GM12878 (cell line): ENCODE measurements at regions not wholly inside any gene's neighbourhood (a gene's known extent, or its start where the extent isn't known, plus 50 kb on each side); places are given as distances from the start of the nearest gene placed in this dataset.

Source experiments
- ATAC-seq: fragments of 200-7000 bp; cut with Tn5 transposase; 3 replicates; pipeline ENCODE4 v1.9.1; 2020; ENCODE audit warnings: mild to moderate bottlenecking, moderate library complexity
- BruUV-seq: library from RNA; stranded (reverse); fragments of 400-500 nt; replicated peaks from 2 replicates; lab custom pipeline; 2021; lab: Mats Ljungman, UMichigan
- CTCF ChIA-PET: fragments of 300-600 bp; sonication (Branson Sonifier 250); formaldehyde crosslinking; extraction: SDS; loops from one replicate; lab custom pipeline; 2021; ENCODE audit warnings: inconsistent platforms; lab: Yijun Ruan, JAX
- POLR2A ChIA-PET: fragments of 350-600 bp; formaldehyde crosslinking; extraction: SDS; loops from one replicate; lab custom pipeline; 2021; ENCODE audit warnings: inconsistent platforms; lab: Charles Lee
- RAD21 ChIA-PET: fragments of 300-600 bp; sonication (Branson Sonifier 250); formaldehyde crosslinking; loops from one replicate; lab custom pipeline; 2023; ENCODE audit warnings: antibody characterized with exemption; ENCODE audit not compliant: unreplicated experiment; lab: Charles Lee
- SMC1A ChIA-PET: fragments of 300-600 bp; sonication (Branson Sonifier 250); formaldehyde crosslinking; loops from one replicate; lab custom pipeline; 2023; ENCODE audit not compliant: unreplicated experiment, uncharacterized antibody; lab: Charles Lee
- DNase-seq: peaks from one replicate; pipeline ENCODE4 v3.0.0-alpha.2; 2011; ENCODE audit warnings: low read depth, low spot score
- FAIRE-seq: peaks from 3 replicates; lab custom pipeline; 2011; peaks lifted over from hg19 to GRCh38; lab: Jason Lieb, UNC
- H2AFZ ChIP-seq: 2 replicates; pipeline ENCODE4 v1.6.0; 2011; ENCODE audit warnings: low read depth, low read length, control low read depth; ENCODE audit not compliant: control insufficient read depth
- H3K27ac ChIP-seq: 2 replicates; pipeline ENCODE4 v1.5.1; 2011; ENCODE audit warnings: control low read depth; ENCODE audit not compliant: control insufficient read depth, insufficient read depth
- H3K27me3 ChIP-seq, 2 experiments: replicated peaks in 1 of 2; 2 replicates each; pipeline versions ENCODE4 v1.6.0 to v1.6.1; 2011; ENCODE audit warnings: low read length in 1 of 2; ENCODE audit not compliant: control insufficient read depth in 2 of 2, insufficient read depth in 2 of 2
- H3K36me3 ChIP-seq, 2 experiments: 2 replicates each; pipeline ENCODE4 v1.5.1; 2011; ENCODE audit warnings: low read length in 1 of 2; ENCODE audit not compliant: control insufficient read depth in 2 of 2, insufficient read depth in 2 of 2
- H3K4me1 ChIP-seq: 2 replicates; pipeline ENCODE4 v1.6.1; 2011; ENCODE audit warnings: mild to moderate bottlenecking, low read length, moderate library complexity, mixed read lengths; ENCODE audit not compliant: control insufficient read depth, insufficient read depth
- H3K4me2 ChIP-seq: 2 replicates; pipeline ENCODE4 v1.6.0; 2011; ENCODE audit warnings: control low read depth; ENCODE audit not compliant: control insufficient read depth, insufficient read depth
- H3K4me3 ChIP-seq: fragments of 200-600 bp; sonication (generic); 2 replicates; pipeline ENCODE4 v1.5.1; 2016
- H3K79me2 ChIP-seq: 2 replicates; pipeline ENCODE4 v1.6.0; 2011; ENCODE audit warnings: low read length; ENCODE audit not compliant: control insufficient read depth, insufficient read depth
- H3K9ac ChIP-seq: 2 replicates; pipeline ENCODE4 v1.8.0; 2011; ENCODE audit warnings: low read length, control low read depth, mixed read lengths; ENCODE audit not compliant: control insufficient read depth, insufficient read depth
- H3K9me3 ChIP-seq: replicated peaks from 3 replicates; pipeline ENCODE4 v1.5.1; 2011; ENCODE audit warnings: mild to moderate bottlenecking, low read length; ENCODE audit not compliant: control insufficient read depth, insufficient read depth
- H4K20me1 ChIP-seq: 2 replicates; pipeline ENCODE4 v1.6.0; 2011; ENCODE audit not compliant: control insufficient read depth, insufficient read depth
- CTCF ChIP-seq, 3 experiments: IDR thresholded peaks in 2 of 3; conservative IDR thresholded peaks in 1 of 3; 2 replicates each; pipeline ENCODE4 v1.5.1; 2011; ENCODE audit warnings: low read depth in 3 of 3, low read length in 3 of 3, mild to moderate bottlenecking in 3 of 3, control low read depth in 2 of 3, moderate library complexity in 2 of 3, inconsistent platforms in 1 of 3, mixed read lengths in 1 of 3; ENCODE audit not compliant: control insufficient read depth in 2 of 3, insufficient read depth in 1 of 3; ENCODE audit errors: extremely low read depth in 1 of 3
- EGR1 ChIP-seq, 2 experiments: IDR thresholded peaks; 1 replicate in 1 of 2; 2 replicates in 1 of 2; pipeline ENCODE4 v1.6.1; 2011 to 2012; ENCODE audit warnings: low read depth in 2 of 2, low read length in 2 of 2, borderline replicate concordance in 1 of 2, mild to moderate bottlenecking in 1 of 2, moderate library complexity in 1 of 2
- ESRRA ChIP-seq: IDR thresholded peaks from 2 replicates; pipeline ENCODE4 v1.6.1; 2012; ENCODE audit warnings: mild to moderate bottlenecking, low read length, improper control_type of control experiment
- FOS ChIP-seq: IDR thresholded peaks from 3 replicates; pipeline ENCODE4 v1.6.1; 2011; ENCODE audit warnings: borderline replicate concordance; ENCODE audit not compliant: insufficient read length; ENCODE audit errors: extremely low read depth
- MXI1 ChIP-seq: fragments of 150-350 bp; IDR thresholded peaks from 2 replicates; pipeline ENCODE4 v1.6.1; 2011; ENCODE audit warnings: low read depth, mild to moderate bottlenecking, inconsistent platforms, low read length, improper control_type of control experiment
- NBN ChIP-seq: fragments of 450-650 bp; IDR thresholded peaks from 2 replicates; pipeline ENCODE4 v1.6.1; 2016
- RAD21 ChIP-seq: IDR thresholded peaks from 2 replicates; pipeline ENCODE4 v1.6.1; 2011; ENCODE audit warnings: mild to moderate bottlenecking, low read depth, low read length, moderate library complexity; ENCODE audit not compliant: insufficient read depth
- RBBP5 ChIP-seq: fragments of 200-600 bp; sonication (generic); conservative IDR thresholded peaks from 2 replicates; pipeline ENCODE4 v1.6.1; 2016
- RCOR1 ChIP-seq: conservative IDR thresholded peaks from 2 replicates; pipeline ENCODE4 v1.6.1; 2012; ENCODE audit warnings: low read depth, low read length, improper control_type of control experiment
- REST ChIP-seq: IDR thresholded peaks from 2 replicates; pipeline ENCODE4 v1.6.1; 2012; ENCODE audit warnings: mild to moderate bottlenecking, low read depth, low read length
- SIN3A ChIP-seq: IDR thresholded peaks from 2 replicates; pipeline ENCODE4 v1.6.1; 2012; ENCODE audit warnings: low read depth, low read length, improper control_type of control experiment
- SMARCA5 ChIP-seq: fragments of 450-650 bp; IDR thresholded peaks from 2 replicates; pipeline ENCODE4 v1.6.1; 2017; ENCODE audit warnings: mild to moderate bottlenecking
- SMC3 ChIP-seq: IDR thresholded peaks from 2 replicates; pipeline ENCODE4 v1.6.1; 2011; ENCODE audit warnings: low read length, improper control_type of control experiment, borderline replicate concordance
- SPI1 ChIP-seq: IDR thresholded peaks from 2 replicates; pipeline ENCODE4 v1.6.1; 2011; ENCODE audit warnings: low read depth, mild to moderate bottlenecking, low read length, moderate library complexity, borderline replicate concordance; ENCODE audit not compliant: insufficient read depth
- WGBS: methylation state at CpG from one replicate; pipeline ENCODE4 v1.1.6; 2016; ENCODE audit warnings: low lambda C conversion rate; ENCODE audit not compliant: insufficient replicate concordance, insufficient coverage; ENCODE audit errors: missing lambda C conversion rate; 5-methylcytosine and 5-hydroxymethylcytosine counted together
- in situ Hi-C: fragments of 300-500 bp; cut with MboI; formaldehyde crosslinking; loops from 9 replicates; pipeline ENCODE4 v1.14.3; 2018; ENCODE audit warnings: mixed read lengths
- intact Hi-C: fragments of 100-400 bp; cut with micrococcal nuclease; formaldehyde crosslinking; loops from one replicate; pipeline ENCODE4 v1.14.2; 2022; ENCODE audit not compliant: unreplicated experiment

GRCh38 chr2:163133602-163134001 lies 295.0 kb upstream of the KCNH7 start:
- BruUV-seq: no TSS peak
- H3K36me3 ChIP-seq: no peaks in the 10 kb centered on the region

GRCh38 chr2:163132850-163133249 lies 294.3 kb upstream of the KCNH7 start:
- no peak overlapping the region for H2AFZ ChIP-seq
- POLR2A ChIA-PET: no interaction called here
- in situ Hi-C loops (loop anchor here (10.0 kb wide), 1 partner anchor 238 kb away; no protein-coding TSS in a partner anchor), intact Hi-C loops (no loop called here)
- TF ChIP-seq SMC3 (peak; percentile 13; the same call in 1 of the 2 replicates), SIN3A (no peak), RAD21 (peak; percentile 38; the same call in 1 of the 2 replicates), SMARCA5 (no peak), FOS (no peak), RCOR1 (no peak), CTCF (IDR thresholded peaks at IDR 0.05 in 2 of 3, conservative IDR thresholded peaks at IDR 0.05 in 1 of 3; ENCODE audit: control insufficient read depth in 2 of 3, extremely low read depth in 1 of 3, insufficient read depth in 1 of 3, low read depth in 3 of 3, low read length in 3 of 3) (peak; percentile 22 to 40 (median 32); a peak in 3 of 6 replicates), REST (no peak), SPI1 (no peak)
- RAD21 ChIA-PET: interaction anchor here (4.1 kb wide), 1 partner anchor 241 kb away, joined by 16 read pairs; no protein-coding TSS in a partner anchor
- H3K27ac ChIP-seq: no peak overlapping the region
- H3K79me2 ChIP-seq: no peaks in the 10 kb centered on the region
- no peaks in the 10 kb centered on the region for H3K4me1 ChIP-seq
- CTCF ChIA-PET: interaction anchor here (0.8 to 1.5 kb wide), 3 partner anchors 15 to 244 kb away, joined by 3 to 12 read pairs (median 4); no protein-coding TSS in a partner anchor
- peak; percentile 46; the same call in 2 of the 3 replicates for ATAC-seq
- no peak overlapping the region for H3K9ac ChIP-seq
- 2% methylated on average over 3 of the region's 3 CpGs for WGBS
- no peak for FAIRE-seq
- no peak overlapping the region for H3K4me3 ChIP-seq
- no TSS peak for BruUV-seq
- SMC1A ChIA-PET: interaction anchor here (1.2 to 1.6 kb wide), 2 partner anchors 43 to 241 kb away, joined by 3 to 7 read pairs; no protein-coding TSS in a partner anchor
- H3K27me3 ChIP-seq: no peaks in the 10 kb centered on the region
- DNase-seq: no peak
- H4K20me1 ChIP-seq: no peaks in the 10 kb centered on the region
- H3K36me3 ChIP-seq: no peaks in the 10 kb centered on the region
- H3K9me3 ChIP-seq: no peaks in the 10 kb centered on the region
- H3K4me2 ChIP-seq: no peak overlapping the region

More at GRCh38 chr2:163133602-163134001, 295.0 kb upstream of the KCNH7 start:
- ChIA-PET RAD21 (interaction anchor here (0.8 to 4.1 kb wide), 2 partner anchors 95 to 242 kb away, joined by 3 to 16 read pairs; no protein-coding TSS in a partner anchor), POLR2A (no interaction called here), SMC1A (interaction anchor here (1.5 to 1.6 kb wide), 2 partner anchors 42 to 243 kb away, joined by 3 to 8 read pairs; no protein-coding TSS in a partner anchor), CTCF (interaction anchor here (1.1 to 2.3 kb wide), 2 partner anchors 12 to 243 kb away, joined by 3 to 16 read pairs; no protein-coding TSS in a partner anchor)
- TF ChIP-seq RBBP5: no peak
- no peak for TF ChIP-seq MXI1
- TF ChIP-seq EGR1 (IDR thresholded peaks at IDR 0.05; ENCODE audit: borderline replicate concordance in 1 of 2, low read depth in 2 of 2, low read length in 2 of 2): no peak
- TF ChIP-seq ESRRA: no peak
- no peak for TF ChIP-seq NBN
- Histone ChIP-seq H3K27me3 (no peaks in the 10 kb centered on the region), H2AFZ (no peak overlapping the region), H3K9ac (no peak overlapping the region), H3K27ac (no peak overlapping the region), H3K4me1 (no peaks in the 10 kb centered on the region), H3K79me2 (no peaks in the 10 kb centered on the region), H3K4me3 (no peak overlapping the region), H3K4me2 (no peak overlapping the region), H4K20me1 (no peaks in the 10 kb centered on the region), H3K9me3 (no peaks in the 10 kb centered on the region)
- FAIRE-seq (no peak), ATAC-seq (no peak), DNase-seq (no peak)
- in situ Hi-C loops: loop anchor here (10.0 kb wide), 1 partner anchor 239 kb away; no protein-coding TSS in a partner anchor
- intact Hi-C loops: no loop called here
